ENCODE measurements at regions not wholly inside any gene's neighbourhood (a gene's known extent, or its start where the extent isn't known, plus 50 kb on each side); places are given as distances from the start of the nearest gene placed in this dataset.

GRCh38 chr17:63023049-63023448 lies 57.0 kb downstream of the TANC2 start:
- Histone ChIP-seq H2BK20ac (ENCODE audit: low read depth, low read length, poor library complexity, severe bottlenecking) (no peak overlapping the region), H3K14ac (ENCODE audit: insufficient read depth, low read length) (no peak overlapping the region), H3K9ac (ENCODE audit: extremely low read depth, insufficient read length, low read length) (no peak overlapping the region), H2AFZ (ENCODE audit: low read length) (no peak overlapping the region), H3K23ac (ENCODE audit: insufficient read length, low read depth, low read length) (no peak overlapping the region), H4K5ac (ENCODE audit: insufficient read length, low read depth, low read length) (no peak overlapping the region), H3K9me3 (ENCODE audit: control insufficient read depth, low read depth, low read length) (peaks cover 5% of the 10 kb centered on the region), H3K23me2 (ENCODE audit: insufficient read length, low read depth, low read length, poor library complexity, severe bottlenecking) (no peaks in the 10 kb centered on the region), H4K91ac (ENCODE audit: insufficient read length, low read depth, low read length) (no peak overlapping the region), H2BK15ac (ENCODE audit: low read depth, low read length) (no peak overlapping the region), H2BK120ac (ENCODE audit: low read depth, low read length, poor library complexity, severe bottlenecking) (no peak overlapping the region), H3K4me2 (ENCODE audit: insufficient read depth, insufficient read length, low read length) (no peak overlapping the region), H3K4ac (ENCODE audit: low read depth, low read length) (no peak overlapping the region), H2BK12ac (ENCODE audit: insufficient read length, low read depth, low read length) (no peak overlapping the region), H3K18ac (ENCODE audit: insufficient read length, low read depth, low read length) (no peak overlapping the region), H2BK5ac (ENCODE audit: insufficient read length, low read length) (no peak overlapping the region), H2AK5ac (ENCODE audit: insufficient read length, low read length) (no peak overlapping the region), H4K20me1 (ENCODE audit: control insufficient read depth, insufficient read depth, insufficient read length) (no peaks in the 10 kb centered on the region), H3K79me1 (ENCODE audit: insufficient read depth, low read depth, low read length, poor library complexity, severe bottlenecking) (no peaks in the 10 kb centered on the region), H3K27me3 (ENCODE audit: insufficient read depth, low read length) (no peaks in the 10 kb centered on the region), H3K56ac (ENCODE audit: insufficient read length, low read depth, low read length) (no peak overlapping the region), H3T11ph (ENCODE audit: low read length) (no peak overlapping the region), H3K27ac (ENCODE audit: insufficient read length, low read depth, low read length) (no peak overlapping the region), H3K4me1 (ENCODE audit: insufficient read depth, low read length) (no peaks in the 10 kb centered on the region), H4K8ac (replicated peaks; ENCODE audit: insufficient read length, low read depth, low read length) (no peak overlapping the region), H3K79me2 (ENCODE audit: insufficient read depth, low read length) (no peaks in the 10 kb centered on the region)
- WGBS (ENCODE audit: extremely low coverage, insufficient read length, low lambda C conversion rate), result no CpG with 5 or more reads among the region's 2 CpGs
- H3K9me3 Mint-ChIP-seq, result peaks cover 15 to 16% of the 10 kb centered on the region in 2 experiments
- H3K27me3 Mint-ChIP-seq (ENCODE audit: low read depth), result no peaks in the 10 kb centered on the region
- no peak overlapping the region for H3K27ac Mint-ChIP-seq
- TF ChIP-seq CTCF (conservative IDR thresholded peaks at IDR 0.05), result no peak
- no peak overlapping the region for H3K4me3 Mint-ChIP-seq
- peaks cover 2 to 16% (median 7%) of the 10 kb centered on the region in 3 experiments; a peak in 5 of 7 replicates for H3K36me3 Mint-ChIP-seq (ENCODE audit: insufficient read depth in 1 of 3, low read depth in 3 of 3)
- DNase-seq, result no peak
- no peaks in the 10 kb centered on the region for H3K4me1 Mint-ChIP-seq
